GM12874 (cell line): ENCODE measurements at regions not wholly inside any gene's neighbourhood (a gene's known extent, or its start where the extent isn't known, plus 50 kb on each side); places are given as distances from the start of the nearest gene placed in this dataset.

Experiments used
- CTCF ChIP-seq: IDR thresholded peaks from 2 replicates; pipeline ENCODE4 v1.5.1; 2011; ENCODE audit warnings: low read depth, mild to moderate bottlenecking, control low read depth, low read length, moderate library complexity; ENCODE audit not compliant: insufficient read depth

- TF ChIP-seq CTCF, result no peak
These were observed 978.7 kb downstream of the MRPL39 start for GRCh38 chr21:24628536-24628935.

GRCh38 chr21:24628046-24628445 is 979.2 kb downstream of the MRPL39 start:
- no peak for TF ChIP-seq CTCF

GRCh38 chr21:24617819-24618218 is 989.5 kb downstream of the MRPL39 start:
- TF ChIP-seq CTCF, result no peak

- no peak for TF ChIP-seq CTCF
These were observed 1013.2 kb downstream of the MRPL39 start for GRCh38 chr21:24594082-24594481.

- no peak for TF ChIP-seq CTCF
These were observed 1017.0 kb downstream of the MRPL39 start for GRCh38 chr21:24590261-24590660.

- TF ChIP-seq CTCF, result no peak
These were observed 1023.8 kb downstream of the MRPL39 start for GRCh38 chr21:24583473-24583872.

GRCh38 chr21:24577301-24577700 is 1030.0 kb downstream of the MRPL39 start:
- no peak for TF ChIP-seq CTCF

GRCh38 chr21:24561291-24561690 is 1046.0 kb downstream of the MRPL39 start:
- TF ChIP-seq CTCF, result no peak
